ENCODE measurements at regions not wholly inside any gene's neighbourhood (a gene's known extent, or its start where the extent isn't known, plus 50 kb on each side); places are given as distances from the start of the nearest gene placed in this dataset. TPM values are rescaled to one million over a fixed set of nuclear protein-coding genes. Genes with fewer than 3 reads are reported as not detected.

GRCh38 chr13:53921473-53921872 lies 892.9 kb downstream of the OLFM4 start:
- TF ChIP-seq CTCF (IDR thresholded peaks at IDR 0.05) (no peak), EP300 (IDR thresholded peaks at IDR 0.05) (no peak)
- intact Hi-C loops (cut with DNase I): no loop called here
- no peaks in the 10 kb centered on the region for H3K27me3 ChIP-seq
- no peak overlapping the region for H3K27ac ChIP-seq
- no peak for DNase-seq
- no peaks in the 10 kb centered on the region for H3K9me3 ChIP-seq
- no peaks in the 10 kb centered on the region for H3K4me1 ChIP-seq (ENCODE audit: insufficient read depth)
- H3K4me3 ChIP-seq: no peak overlapping the region
- WGBS, 3 donors: 80 to 85% (median 82%) methylated on average over 13 of the region's 13 CpGs
- no peaks in the 10 kb centered on the region for H3K36me3 ChIP-seq

DNA sequence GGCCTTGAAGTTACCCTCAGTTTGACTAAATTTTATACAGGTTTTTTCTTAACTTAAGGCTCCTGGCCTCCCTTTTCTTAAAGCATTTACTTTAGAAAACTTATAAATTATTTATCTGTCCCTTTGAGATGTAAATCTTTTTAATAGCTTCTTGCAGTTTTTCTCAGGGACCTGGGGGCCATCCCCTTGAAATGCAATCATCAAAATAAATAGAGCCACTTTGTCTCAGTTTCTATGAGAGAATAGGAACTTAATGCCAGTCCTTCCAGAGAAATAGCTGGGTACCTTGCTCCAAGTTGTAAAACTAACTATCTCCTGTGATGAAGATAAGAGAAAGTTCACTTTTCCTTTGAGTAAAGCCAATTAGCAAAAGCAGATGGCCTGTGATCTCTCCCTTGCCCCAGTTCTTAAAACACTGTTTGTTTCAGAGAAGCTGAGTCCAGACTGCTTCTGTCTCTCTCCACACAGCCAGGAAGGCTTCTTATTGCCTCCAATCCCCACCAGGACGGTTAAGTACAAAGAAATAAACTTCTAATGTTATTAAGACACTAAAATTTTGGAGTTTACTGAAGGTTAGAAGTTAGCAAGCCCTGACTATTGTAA lies 913.1 kb downstream of the OLFM4 start:
- no peaks in the 10 kb centered on the region for H3K27me3 ChIP-seq
- 10 to 16% (median 15%) methylated on average over 1 of the region's 1 CpG for WGBS, 3 donors
- no peak for DNase-seq
- no peak for TF ChIP-seq CTCF (IDR thresholded peaks at IDR 0.05)
- TF ChIP-seq EP300 (IDR thresholded peaks at IDR 0.05): no peak
- TF ChIP-seq POLR2A (IDR thresholded peaks at IDR 0.05): no peak
- no peaks in the 10 kb centered on the region for H3K4me1 ChIP-seq (ENCODE audit: insufficient read depth)
- H3K27ac ChIP-seq: no peak overlapping the region
- H3K4me3 ChIP-seq: no peak overlapping the region
- intact Hi-C loops (cut with DNase I): no loop called here
- no peaks in the 10 kb centered on the region for H3K36me3 ChIP-seq
- no peaks in the 10 kb centered on the region for H3K9me3 ChIP-seq

GRCh38 chr13:53946500-53946899 lies 917.9 kb downstream of the OLFM4 start:
- DNase-seq: no peak
- no peak overlapping the region for H3K4me3 ChIP-seq
- H3K36me3 ChIP-seq: no peaks in the 10 kb centered on the region
- TF ChIP-seq EP300 (IDR thresholded peaks at IDR 0.05): no peak
- TF ChIP-seq CTCF (IDR thresholded peaks at IDR 0.05): no peak
- TF ChIP-seq POLR2A (IDR thresholded peaks at IDR 0.05): no peak
- H3K27ac ChIP-seq: no peak overlapping the region
- no peaks in the 10 kb centered on the region for H3K9me3 ChIP-seq
- 65 to 68% (median 66%) methylated on average over 3 of the region's 3 CpGs for WGBS, 3 donors
- intact Hi-C loops (cut with DNase I): no loop called here
- H3K27me3 ChIP-seq: no peaks in the 10 kb centered on the region
- no peaks in the 10 kb centered on the region for H3K4me1 ChIP-seq (ENCODE audit: insufficient read depth)

DNA sequence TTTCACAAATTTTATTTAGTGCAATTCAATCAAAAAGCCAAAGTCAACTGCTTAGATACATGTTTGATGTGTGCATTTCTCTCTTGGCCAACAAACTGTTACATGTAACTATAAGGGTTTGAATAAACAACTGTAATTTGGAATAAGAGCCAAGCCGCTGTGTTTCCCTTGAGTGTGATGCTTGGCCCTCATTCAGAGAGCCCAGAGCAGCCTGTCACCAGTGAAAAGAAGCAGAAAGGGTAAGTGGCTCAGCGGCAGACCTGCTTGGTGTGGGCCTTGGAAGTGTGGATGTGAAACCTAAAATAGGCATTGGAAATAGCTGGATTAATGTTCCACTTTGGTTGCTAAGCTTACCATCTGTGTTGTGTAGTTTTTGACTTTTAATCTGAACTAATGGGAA lies 924.6 kb downstream of the OLFM4 start:
- H3K27me3 ChIP-seq: no peaks in the 10 kb centered on the region
- H3K27ac ChIP-seq: no peak overlapping the region
- intact Hi-C loops (cut with DNase I): no loop called here
- WGBS, 3 donors: 22 to 34% (median 27%) methylated on average over 2 of the region's 2 CpGs
- H3K9me3 ChIP-seq: no peaks in the 10 kb centered on the region
- no peak overlapping the region for H3K4me3 ChIP-seq
- DNase-seq: no peak
- TF ChIP-seq CTCF (IDR thresholded peaks at IDR 0.05) (no peak), POLR2A (IDR thresholded peaks at IDR 0.05) (no peak), EP300 (IDR thresholded peaks at IDR 0.05) (no peak)
- no peaks in the 10 kb centered on the region for H3K4me1 ChIP-seq (ENCODE audit: insufficient read depth)
- no peaks in the 10 kb centered on the region for H3K36me3 ChIP-seq

Small RNAs in the stretch of these regions (small RNA-seq; reads per million reads assigned to genes)
- not detected for gene RN7SL618P

Data from ovary (tissue), 7 donors.